IPS-NIHi11 (cell line): ENCODE measurements at regions not wholly inside any gene's neighbourhood (a gene's known extent, or its start where the extent isn't known, plus 50 kb on each side); places are given as distances from the start of the nearest gene placed in this dataset.
"Not testable (repeated sequence)": the region's sequence is repeated elsewhere in the genome, so short reads cannot be mapped to it uniquely, and the experiment has no call there.

ENCODE experiments used
- DNase-seq: peaks from one replicate; pipeline ENCODE4 v3.0.0; 2012; ENCODE audit warnings: mixed read lengths, low spot score

DNA sequence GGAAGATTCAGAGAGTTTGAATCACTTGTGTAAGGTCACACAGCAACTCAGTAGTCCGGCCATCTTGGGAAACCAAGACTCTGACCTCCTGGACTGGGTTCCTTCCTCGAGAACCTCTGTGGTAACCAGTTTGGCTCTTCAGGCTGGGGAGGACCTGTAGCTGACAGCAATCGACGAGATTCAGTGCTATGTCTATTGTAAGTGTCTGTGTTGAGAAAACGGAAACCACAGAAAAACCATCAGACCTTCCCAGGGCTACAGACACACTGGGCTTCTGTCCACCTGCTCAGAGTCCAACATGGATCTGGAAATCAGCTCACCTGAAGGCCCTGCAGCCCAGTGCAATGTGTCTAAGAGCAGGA is 403.7 kb downstream of the RPS24 start:
- DNase-seq: no peak

DNA sequence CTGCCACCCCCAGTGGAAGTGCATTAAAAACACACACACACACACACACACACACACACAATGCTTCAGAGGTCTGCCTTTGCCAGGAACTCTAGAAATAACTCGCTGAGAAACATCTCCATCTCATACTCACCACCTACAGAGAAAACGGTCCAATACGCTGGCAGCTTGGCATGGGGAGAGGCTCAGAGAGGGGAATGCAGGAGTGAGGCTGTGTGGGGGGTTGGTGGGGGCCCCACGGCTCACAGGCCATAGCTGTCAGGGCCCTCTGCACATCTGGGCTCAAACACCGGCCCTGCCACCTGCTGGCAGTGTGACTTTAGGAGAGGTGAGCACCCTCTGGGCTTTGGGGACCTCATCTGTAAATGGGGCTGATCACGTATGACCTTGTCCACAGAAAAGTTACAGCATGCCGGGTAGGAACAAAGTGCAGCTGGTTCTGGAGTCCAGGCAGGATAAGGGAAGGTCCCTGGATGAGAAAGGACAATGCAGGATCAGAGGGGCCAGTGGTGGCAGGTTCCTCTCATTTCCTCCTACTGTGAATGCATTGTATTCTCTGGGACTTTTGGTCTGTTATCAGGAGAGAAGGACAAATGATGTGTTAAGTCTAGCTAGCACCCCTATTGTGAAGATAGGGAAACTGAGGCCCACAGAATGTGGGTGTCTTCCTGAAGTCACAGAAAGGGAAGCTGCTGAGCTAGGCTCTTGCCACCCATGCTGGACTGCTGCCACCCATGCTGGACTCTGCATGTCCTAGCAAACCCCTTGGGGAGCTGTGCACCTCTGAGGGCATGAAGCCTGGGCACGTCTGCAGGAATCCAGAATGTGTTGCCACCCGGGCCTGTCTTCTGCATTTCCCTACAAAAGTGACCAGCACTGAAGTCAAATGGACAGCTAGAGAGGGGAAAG is 404.6 kb downstream of the RPS24 start:
- no peak for DNase-seq

DNA sequence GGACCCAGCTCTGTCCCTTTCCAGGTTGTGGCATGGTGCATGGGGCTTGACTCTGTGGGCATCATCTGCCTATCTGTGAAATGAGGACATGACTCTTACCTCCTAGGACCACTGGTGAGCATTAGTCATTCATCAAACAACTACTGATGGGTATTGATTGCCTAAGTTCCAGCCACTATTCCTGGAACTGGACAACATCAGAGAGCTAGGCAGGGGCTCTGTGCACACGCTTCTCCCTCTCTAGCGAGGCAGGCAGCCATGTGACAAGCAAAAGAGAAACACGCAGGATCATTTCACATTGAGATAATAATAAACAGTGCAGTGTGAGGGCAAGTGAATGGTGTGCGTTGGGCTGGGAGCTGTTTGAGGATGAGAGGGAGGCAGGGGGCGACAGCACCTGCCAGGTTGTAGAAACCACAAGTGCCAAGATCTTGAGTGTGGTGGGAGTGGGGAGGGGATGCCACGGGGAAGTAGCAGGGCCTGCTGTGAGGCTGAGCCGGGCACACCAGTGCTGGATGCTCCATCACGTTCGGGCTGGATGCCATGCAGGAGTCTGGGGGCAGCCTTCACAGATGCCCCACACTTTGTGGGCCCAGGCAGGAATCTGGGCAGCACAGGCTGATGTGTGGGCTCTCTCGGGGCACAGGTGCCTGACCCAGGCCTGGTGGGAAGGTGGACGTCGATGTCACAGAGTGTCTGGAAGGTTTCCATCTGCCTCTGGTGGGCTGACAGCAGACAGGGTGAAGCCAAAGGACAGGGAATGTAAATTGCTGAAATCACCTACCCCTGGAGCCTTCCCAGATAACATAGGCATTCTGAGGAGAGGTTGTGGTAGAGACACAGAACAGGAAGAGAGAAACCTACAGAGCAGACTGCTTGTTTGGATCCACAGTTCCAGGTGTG is 405.5 kb downstream of the RPS24 start:
- no peak for DNase-seq

DNA sequence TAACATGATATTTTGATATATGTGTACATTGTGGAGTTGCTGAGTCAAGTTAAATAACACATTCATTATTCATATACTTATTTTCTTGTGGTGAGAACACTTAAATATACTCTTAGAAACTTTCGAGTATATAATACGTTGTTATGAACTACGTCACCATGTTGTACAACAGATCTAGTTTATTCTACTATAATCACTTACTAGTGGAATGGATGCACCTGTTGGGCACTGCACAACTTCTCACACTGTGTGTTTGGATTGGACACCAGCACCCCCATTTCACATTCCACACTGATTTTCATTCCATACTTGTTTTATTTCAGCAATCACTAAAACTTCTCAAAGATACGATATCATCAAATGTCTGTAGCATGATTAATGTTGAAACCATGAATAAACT is 407.3 kb downstream of the RPS24 start:
- no peak for DNase-seq

DNA sequence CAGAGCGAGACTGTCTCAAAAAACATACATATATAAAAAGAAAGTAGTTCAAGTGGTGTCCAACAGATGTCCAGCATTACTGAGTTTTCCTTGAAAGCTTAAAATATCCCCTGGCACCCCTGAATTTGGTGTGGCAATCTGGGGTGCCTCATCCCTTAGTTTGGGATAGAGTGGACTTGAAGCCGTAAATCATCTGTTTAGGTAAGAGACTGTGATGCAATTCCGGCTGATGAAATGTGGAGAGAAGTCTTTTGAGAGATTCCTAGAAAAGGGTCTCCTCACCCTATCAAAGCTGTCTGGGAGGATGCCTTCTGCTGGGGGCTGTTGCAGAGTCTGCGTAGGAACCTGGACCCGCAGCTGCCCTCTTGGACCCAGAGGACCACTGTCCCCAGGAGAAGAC is 408.0 kb downstream of the RPS24 start:
- no peak for DNase-seq

DNA sequence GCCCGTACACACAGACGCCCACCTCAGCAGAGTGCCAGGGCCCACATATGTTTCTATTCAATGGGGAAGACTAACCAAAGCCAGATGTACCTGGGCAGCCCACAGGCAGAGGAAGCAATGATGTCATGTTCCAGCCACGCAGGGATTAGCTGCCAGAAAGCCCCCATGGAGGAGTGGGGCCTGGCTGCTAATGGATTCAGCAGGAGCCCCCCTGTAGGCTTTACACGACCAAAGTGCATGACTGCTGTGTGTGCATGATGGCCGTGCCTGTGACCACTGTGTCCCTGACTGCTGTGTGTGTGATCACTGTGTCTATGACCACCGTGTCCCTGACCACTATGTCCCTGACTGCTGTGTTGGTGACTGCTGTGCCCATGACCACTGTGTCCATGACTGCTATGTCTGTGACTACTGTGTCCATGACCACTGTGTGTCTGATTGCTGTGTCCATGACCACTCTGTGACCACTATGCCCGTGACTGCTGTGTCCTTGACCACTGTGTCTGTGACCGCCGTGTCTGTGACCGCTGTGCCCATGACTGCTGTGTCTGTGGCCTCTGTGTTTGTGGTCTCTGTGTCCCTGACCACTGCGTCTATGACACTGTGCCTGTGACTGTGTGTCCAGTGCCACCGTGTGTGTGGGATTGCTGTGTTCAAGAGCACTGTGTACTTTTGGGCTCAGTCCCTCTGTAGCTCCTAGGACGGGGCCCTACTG is 409.3 kb downstream of the RPS24 start:
- DNase-seq: no peak

DNA sequence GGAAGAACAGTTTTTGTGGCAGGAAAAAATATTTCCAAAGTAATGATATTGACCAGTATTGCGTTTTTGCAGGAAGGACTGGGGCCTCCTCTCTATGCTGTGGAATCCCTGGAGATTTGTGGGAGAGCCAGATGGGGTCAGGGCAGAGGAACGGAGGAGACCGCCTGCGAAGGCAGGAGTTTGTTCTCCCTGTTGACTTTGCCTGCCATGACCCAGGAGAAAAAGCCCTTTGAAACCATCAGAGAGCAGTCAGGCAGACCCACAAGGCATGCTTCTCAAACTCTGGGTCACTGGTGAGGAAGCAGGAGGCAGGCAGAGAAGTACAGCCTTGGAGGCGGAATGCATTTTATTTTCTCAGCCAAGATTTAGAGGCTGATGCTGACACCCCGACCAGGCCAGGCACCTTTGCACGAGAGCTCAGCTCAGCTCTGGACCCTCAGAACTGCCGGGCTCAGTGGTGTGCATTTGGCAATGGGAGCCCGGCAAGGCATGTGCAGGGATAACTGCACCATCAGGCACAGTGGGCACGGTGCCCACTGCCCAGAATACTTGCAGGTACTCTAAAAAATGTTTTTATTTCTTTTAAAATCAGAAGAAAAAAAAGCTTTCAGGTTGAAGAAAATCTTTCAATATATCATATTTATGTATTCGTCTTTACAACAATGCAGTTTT is 410.4 kb downstream of the RPS24 start:
- no peak for DNase-seq

DNA sequence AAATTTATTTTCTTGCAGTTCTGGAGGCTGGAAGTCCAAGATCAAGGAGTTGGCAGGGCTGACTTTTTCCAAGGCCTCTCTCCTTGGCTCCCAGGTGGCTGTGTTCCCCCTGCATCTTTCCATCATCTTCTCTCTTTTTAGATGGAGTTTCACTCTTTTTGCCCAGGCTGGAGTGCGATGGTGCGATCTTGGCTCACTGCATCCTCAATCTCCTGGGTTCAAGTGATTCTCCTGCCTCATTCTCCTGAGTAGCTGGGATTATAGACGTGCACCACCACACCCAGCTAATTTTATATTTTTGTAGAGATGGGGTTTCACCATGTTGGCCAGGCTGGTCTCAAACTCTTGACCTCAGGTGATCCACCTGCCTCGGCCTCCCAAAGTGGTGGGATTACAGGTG is 411.1 kb downstream of the RPS24 start:
- not testable (repeated sequence) for DNase-seq

GRCh38 chr10:78445308-78445707 is 411.6 kb downstream of the RPS24 start:
- no peak for DNase-seq

GRCh38 chr10:78448470-78448869 is 414.8 kb downstream of the RPS24 start:
- no peak for DNase-seq

GRCh38 chr10:78448994-78449418 is 415.3 kb downstream of the RPS24 start:
- DNase-seq: no peak

GRCh38 chr10:78449554-78449953 is 415.9 kb downstream of the RPS24 start:
- DNase-seq: no peak

- no peak for DNase-seq
These were observed 416.6 kb downstream of the RPS24 start for GRCh38 chr10:78450239-78450638.

DNA sequence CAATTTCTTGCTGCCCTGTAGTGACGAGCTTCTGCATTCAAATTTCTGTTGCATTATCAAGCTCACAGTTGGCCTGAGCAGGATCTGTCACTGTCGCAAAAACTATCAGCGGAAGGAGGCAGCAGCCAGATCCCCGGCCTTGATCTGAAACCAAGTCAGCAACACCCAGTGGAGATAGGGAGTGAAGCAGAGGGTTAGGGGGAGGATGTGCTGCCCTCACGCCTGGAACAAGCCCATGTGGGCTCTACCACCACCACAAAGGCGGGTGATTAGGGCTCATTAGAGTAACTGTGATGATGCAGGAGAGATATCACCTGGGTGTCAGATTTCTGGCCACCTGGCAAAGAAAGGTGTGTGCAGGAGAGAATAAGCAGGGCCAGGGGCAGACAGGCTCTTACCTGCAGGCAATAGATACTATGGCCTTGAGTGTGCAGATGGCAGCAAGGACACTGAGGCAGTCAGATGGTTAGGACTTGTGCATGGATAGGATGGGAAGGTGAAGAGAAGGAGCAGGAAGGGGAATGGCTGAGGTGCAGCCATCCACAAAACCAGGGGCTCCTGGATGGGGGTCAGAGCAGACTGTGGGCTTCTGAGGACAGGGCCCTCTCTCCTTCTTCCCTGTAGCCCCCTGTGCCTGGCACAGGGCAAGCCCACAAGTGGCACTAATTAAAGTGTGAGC is 417.3 kb downstream of the RPS24 start:
- DNase-seq: no peak

- peak; percentile 42 for DNase-seq
These were observed 417.9 kb downstream of the RPS24 start for GRCh38 chr10:78451592-78451991.

- no peak for DNase-seq
These were observed 420.5 kb downstream of the RPS24 start for GRCh38 chr10:78454123-78454645.

GRCh38 chr10:78455236-78455635 is 421.6 kb downstream of the RPS24 start:
- DNase-seq: no peak

GRCh38 chr10:78455811-78456210 is 422.1 kb downstream of the RPS24 start:
- DNase-seq: no peak

DNA sequence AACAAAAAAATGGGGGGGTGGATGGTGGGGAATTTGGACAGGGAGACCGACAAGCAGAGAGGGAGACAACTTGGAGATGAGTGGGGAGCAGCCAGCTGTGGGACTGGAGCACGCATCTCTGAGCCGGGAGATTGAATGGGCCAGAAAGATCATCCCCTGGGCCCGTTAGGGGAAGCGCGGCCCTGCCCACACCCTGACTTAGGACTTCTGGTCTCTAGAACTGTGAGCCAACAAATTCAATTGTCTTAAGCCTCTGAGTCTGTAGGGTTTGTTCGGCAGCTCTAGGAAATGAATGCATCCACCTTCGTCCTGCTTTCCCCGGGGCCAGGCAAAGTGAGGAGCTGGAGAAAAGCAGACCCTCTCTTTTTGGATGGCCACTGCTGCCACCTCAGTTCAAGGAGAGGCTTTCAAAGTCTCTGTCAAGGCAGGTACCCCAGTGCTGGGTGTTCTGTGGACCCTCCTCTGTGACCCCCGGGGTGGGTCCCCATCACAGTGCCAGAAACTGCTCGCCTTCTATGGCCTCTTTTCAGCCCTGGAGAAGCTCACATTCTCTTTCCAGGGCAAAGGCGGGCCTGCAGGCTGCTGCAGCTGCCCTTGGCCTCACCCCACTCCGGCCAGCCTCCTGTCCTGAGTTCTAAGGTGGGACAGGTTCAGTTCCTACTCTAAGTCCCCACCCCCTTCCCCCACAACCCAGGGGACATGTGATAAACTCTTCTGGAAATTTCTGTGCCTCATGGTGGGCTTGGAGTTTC is 423.2 kb downstream of the RPS24 start:
- no peak for DNase-seq

DNA sequence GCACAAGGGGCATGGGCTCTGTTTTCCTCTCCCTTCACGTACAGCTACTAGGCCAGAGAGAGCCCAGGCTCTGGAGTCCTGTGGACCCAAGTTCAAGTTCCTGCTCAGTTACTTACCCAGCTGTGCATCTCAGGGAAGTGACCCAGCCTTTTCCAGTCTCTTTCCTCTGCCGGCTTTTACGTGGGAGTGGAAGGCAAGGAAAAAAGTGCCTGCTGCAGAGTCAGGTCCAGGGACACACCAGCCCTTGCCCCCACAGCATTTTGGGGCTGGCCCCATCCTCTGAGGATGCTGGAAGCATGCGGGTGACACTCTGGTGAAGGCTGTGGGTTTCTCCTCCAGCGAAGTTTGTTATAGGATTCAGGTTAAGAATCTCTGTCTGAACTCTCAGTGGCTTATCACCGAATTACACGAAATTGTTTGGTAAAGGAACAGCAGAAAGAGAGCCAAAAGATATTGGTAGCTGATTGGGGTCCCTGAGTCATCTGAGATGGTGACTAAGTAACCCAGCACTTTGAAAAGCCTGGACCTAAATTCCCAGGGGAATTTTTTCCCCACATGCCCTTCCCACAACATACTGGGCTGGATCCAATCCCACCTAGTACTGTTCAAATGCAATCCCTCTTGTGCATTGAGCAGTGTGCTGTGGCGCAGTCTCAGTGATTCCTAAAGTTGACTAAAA is 424.3 kb downstream of the RPS24 start:
- no peak for DNase-seq
